HPDE6-E6E7 (cell line): ENCODE measurements at regions not wholly inside any gene's neighbourhood (a gene's known extent, or its start where the extent isn't known, plus 50 kb on each side); places are given as distances from the start of the nearest gene placed in this dataset.
A peak's percentile ranks its signal among the peaks of the same experiment; 100 is the strongest.

Experiments used
- DNase-seq: peaks from one replicate; pipeline ENCODE4 v3.0.0; 2011; ENCODE audit warnings: missing footprints; ENCODE audit errors: extremely low spot score

GRCh38 chr21:21605521-21605920 lies 607.3 kb downstream of the NCAM2 start:
- no peak for DNase-seq

DNA sequence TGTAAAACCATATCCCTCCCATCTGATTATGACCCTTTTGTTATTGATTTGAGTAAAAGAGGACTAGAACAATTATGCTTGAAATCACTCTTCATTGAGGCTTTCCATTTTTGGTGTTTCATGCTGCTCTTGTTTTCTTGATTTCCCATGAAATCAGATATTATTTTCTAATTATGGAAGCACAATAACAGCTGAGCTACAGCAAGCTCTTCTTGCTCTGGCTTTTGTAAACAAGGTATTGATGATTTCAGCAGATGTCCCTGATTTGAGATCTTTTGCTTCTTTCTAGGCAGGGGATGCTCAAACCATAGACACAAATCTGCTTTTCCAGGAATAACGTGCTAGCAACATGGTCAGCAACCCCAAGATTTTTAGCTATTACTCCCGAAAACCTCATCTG lies 607.8 kb downstream of the NCAM2 start:
- no peak for DNase-seq

DNA sequence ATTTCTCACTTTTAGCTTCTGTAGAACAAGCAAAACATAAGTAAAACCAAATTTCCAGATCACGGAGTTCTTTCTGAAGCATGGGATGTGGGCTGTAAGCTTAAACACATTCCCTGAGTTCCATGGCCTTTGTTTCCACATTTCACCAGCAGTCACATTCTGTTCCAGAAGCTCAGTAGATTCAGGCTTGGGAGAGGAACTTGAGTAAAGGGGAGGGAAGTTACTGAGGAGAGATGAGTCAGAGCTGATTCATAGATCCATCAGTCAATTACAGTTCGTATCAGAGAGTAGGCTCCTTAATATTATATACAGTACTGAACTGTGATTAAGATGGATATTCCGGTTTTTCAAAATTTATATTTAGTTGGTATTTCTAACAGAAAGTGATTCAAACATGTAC lies 614.3 kb downstream of the NCAM2 start:
- DNase-seq: peak; percentile 7

DNA sequence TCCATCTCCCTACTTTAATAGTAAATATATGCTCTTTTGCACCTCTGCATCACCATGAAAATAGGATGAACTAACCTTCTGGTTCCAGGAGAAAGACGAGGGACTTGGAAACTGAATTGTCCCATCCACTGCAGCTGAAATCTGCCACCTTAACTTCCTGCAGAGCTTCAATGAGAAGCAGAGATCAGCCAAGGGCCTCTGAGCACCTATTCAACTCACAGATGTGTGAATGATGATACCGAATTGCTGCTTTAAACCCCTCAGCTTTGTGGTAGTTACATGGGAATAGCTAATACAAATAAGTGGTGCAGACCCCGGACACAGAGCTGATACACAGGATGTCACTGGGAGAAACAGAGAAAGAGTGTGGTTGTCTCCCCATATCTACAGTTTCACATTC lies 616.8 kb downstream of the NCAM2 start:
- no peak for DNase-seq

- DNase-seq: no peak
Measured at GRCh38 chr21:21622460-21623234, 624.4 kb downstream of the NCAM2 start.

GRCh38 chr21:21624674-21625073 lies 626.5 kb downstream of the NCAM2 start:
- DNase-seq: no peak

- no peak for DNase-seq
Measured at GRCh38 chr21:21631961-21632360, 633.8 kb downstream of the NCAM2 start.

- no peak for DNase-seq
Measured at GRCh38 chr21:21632926-21633325, 634.7 kb downstream of the NCAM2 start.

- DNase-seq: no peak
Measured at GRCh38 chr21:21661741-21662140, 663.5 kb downstream of the NCAM2 start.

DNA sequence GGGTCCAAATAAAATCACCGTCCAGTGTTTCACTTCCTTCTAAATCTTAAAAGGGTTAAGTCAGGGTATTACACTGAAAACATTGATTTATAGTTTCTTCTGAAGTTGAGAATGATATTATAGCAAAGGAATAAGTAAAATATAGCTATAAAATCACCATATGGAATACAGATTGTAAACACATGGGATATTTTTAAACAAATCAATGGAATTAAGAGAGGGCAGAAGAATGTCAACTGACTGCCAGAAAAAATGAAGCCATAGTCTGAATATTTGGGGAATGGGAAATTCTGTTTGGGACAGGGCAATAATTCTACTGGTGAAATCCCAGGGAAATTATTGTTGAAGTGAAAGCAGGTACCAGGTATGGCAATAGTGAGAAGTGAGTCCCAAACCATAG lies 664.6 kb downstream of the NCAM2 start:
- DNase-seq: no peak

GRCh38 chr21:21664871-21665270 lies 666.7 kb downstream of the NCAM2 start:
- no peak for DNase-seq

GRCh38 chr21:21666689-21667088 lies 668.5 kb downstream of the NCAM2 start:
- no peak for DNase-seq

GRCh38 chr21:21668198-21668597 lies 670.0 kb downstream of the NCAM2 start:
- DNase-seq: no peak

DNA sequence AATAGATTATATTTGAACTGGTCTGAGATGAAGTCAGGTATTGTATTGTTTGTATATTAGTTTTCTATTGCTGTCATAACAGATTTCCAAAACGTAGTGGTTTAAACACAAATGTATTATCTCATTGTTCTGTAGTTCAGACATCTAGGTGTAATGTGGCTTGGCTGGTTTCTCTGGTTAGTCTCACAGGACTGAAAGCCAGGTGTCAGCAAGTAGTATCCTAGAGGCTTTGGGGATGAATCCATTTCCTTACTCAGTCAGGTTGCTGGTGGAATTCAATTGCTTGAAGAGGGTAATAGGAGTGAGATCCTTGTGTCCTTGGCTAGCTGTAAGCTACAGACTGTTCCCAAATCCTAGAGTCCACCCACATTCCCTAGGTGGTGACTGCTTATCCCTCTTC lies 675.8 kb downstream of the NCAM2 start:
- DNase-seq: no peak

GRCh38 chr21:21675601-21676000 lies 677.4 kb downstream of the NCAM2 start:
- no peak for DNase-seq

DNA sequence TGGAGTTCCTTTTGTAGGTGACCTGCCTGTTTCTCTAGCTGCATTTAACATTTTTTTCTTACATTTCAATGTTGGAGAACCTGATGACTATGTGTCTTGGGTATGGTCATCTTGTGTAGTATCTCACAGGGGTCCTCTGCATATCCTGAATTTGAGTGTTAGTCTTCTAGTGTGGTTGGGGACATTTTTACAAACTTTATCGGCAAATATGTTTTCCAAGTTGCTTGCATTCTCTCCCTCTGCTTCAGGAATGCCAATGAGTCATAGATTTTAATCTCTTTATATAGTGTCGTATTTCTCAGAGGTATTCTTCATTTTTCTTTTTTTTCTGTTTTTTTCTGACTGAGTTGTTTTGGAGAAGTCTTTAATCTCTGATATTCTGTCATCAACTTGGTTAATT lies 684.0 kb downstream of the NCAM2 start:
- DNase-seq: no peak

DNA sequence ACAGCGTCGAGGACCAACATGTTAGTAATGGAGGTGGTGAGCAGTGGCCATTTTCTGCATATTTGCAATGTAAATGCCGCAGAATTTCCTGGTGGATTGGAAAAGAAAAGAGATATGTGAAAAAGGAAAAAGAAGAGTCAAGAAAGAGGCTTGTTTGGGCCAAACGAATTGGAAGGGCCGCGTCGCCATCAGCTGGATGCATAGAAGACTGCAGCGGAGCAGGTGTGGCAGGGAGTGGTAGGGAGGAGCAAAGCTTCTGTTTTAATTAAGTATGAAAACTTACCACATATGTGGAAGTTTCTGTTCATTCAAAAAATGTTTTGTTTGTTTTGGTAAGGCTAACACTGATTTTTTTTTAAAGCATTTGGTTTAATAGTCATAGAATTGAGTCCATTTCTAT lies 690.7 kb downstream of the NCAM2 start:
- no peak for DNase-seq

GRCh38 chr21:21690068-21690665 lies 692.0 kb downstream of the NCAM2 start:
- no peak for DNase-seq

GRCh38 chr21:21712748-21713520 lies 714.7 kb downstream of the NCAM2 start:
- no peak for DNase-seq

- DNase-seq: no peak
Measured at GRCh38 chr21:21713651-21714180, 715.5 kb downstream of the NCAM2 start.

DNA sequence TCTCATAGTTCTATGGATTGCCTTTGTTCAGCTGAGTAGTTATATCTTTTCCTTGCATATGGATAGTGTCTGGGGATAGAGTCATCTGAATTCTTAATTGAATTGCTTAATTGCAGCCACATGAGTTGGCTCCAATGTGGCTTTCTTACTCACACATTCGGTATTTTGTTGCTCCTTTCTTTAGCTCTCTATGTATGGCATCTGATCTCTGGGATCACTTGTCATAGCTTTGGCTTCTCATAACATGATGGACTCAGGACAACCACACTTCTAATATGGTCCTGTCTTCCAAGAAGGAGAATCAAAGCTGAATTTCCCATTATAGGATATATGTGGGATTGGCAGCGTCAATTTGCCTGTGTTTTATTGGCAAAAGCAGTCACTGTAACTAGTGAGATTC lies 716.2 kb downstream of the NCAM2 start:
- DNase-seq: no peak

DNA sequence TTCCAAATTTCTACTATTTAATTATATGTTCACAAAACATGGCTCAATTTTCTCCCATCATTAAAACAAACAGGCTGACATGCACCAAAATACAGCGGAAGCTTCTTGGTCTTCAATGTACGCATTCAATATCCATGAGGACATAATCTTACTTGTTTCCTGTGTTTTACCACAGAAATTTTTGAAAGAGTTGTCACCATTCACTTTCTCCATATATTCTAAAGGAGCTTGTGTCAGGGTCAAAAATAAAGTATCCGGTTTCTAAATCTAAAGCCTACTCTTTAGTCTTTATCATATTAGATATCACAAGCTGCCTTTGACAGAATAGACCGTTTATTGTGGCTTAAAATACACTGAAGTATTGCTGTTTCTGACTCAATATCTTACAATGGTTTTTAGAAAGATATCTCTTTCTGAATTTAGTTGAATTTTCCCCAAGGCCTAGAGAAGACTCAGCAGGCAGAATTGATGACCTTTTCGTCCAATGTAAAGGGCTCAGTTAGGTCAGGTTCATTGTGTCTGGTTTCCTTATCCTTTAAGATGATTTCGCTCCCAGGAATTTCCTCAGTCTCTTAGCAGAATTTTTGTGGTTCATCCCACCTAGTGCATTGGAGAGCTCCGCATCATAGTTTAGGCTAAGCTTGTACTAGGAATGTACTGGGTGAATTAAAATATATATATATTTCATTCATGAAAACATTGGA lies 717.2 kb downstream of the NCAM2 start:
- no peak for DNase-seq
